Astrocyte (in vitro differentiated cells and primary cell): ENCODE measurements at regions not wholly inside any gene's neighbourhood (a gene's known extent, or its start where the extent isn't known, plus 50 kb on each side); places are given as distances from the start of the nearest gene placed in this dataset.

Experiments
- DNase-seq: peaks from one replicate; pipeline ENCODE4 v3.0.0-alpha.2; 2010; ENCODE audit warnings: low read depth
- FAIRE-seq: peaks from 2 replicates; lab custom pipeline; 2011; peaks lifted over from hg19 to GRCh38; lab: Jason Lieb, UNC
- H2AFZ ChIP-seq: 2 replicates; pipeline ENCODE4 v1.6.0; 2012; ENCODE audit warnings: low read depth, low read length, inconsistent platforms
- H3K27ac ChIP-seq: 2 replicates; pipeline ENCODE4 v1.5.1; 2011; ENCODE audit warnings: low read depth, low read length, inconsistent platforms
- H3K27me3 ChIP-seq: 2 replicates; pipeline ENCODE4 v1.6.0; 2011; ENCODE audit warnings: low read length, inconsistent platforms; ENCODE audit not compliant: insufficient read depth
- H3K36me3 ChIP-seq: 2 replicates; pipeline ENCODE4 v1.5.1; 2011; ENCODE audit warnings: low read length, inconsistent platforms; ENCODE audit not compliant: insufficient read depth
- H3K4me1 ChIP-seq: 2 replicates; pipeline ENCODE4 v1.5.1; 2011; ENCODE audit warnings: low read length, inconsistent platforms; ENCODE audit not compliant: insufficient read depth
- H3K4me2 ChIP-seq: 2 replicates; pipeline ENCODE4 v1.6.0; 2012; ENCODE audit warnings: low read length, inconsistent platforms
- H3K4me3 ChIP-seq: 2 replicates; pipeline ENCODE4 v1.5.1; 2011; ENCODE audit warnings: low read depth, mild to moderate bottlenecking, low read length, inconsistent platforms; ENCODE audit not compliant: insufficient read depth
- H3K79me2 ChIP-seq: 2 replicates; pipeline ENCODE4 v1.6.0; 2012; ENCODE audit warnings: mild to moderate bottlenecking, low read length, inconsistent platforms; ENCODE audit not compliant: insufficient read depth
- H3K9ac ChIP-seq: 2 replicates; pipeline ENCODE4 v1.6.0; 2012; ENCODE audit warnings: mild to moderate bottlenecking, low read length, inconsistent platforms
- H3K9me3 ChIP-seq: 2 replicates; pipeline ENCODE4 v1.5.1; 2012; ENCODE audit warnings: low read depth, mild to moderate bottlenecking, low read length, inconsistent platforms; ENCODE audit not compliant: insufficient read depth
- H4K20me1 ChIP-seq: 2 replicates; pipeline ENCODE4 v1.6.0; 2012; ENCODE audit warnings: low read length, inconsistent platforms; ENCODE audit not compliant: insufficient read depth
- H3K27ac Mint-ChIP-seq: one replicate; pipeline ENCODE4 v1.8.0; 2021; ENCODE audit warnings: mild to moderate bottlenecking, mixed read lengths; ENCODE audit not compliant: unreplicated experiment
- H3K27me3 Mint-ChIP-seq: one replicate; pipeline ENCODE4 v1.8.0; 2021; ENCODE audit warnings: low read depth, mixed read lengths; ENCODE audit not compliant: unreplicated experiment
- H3K36me3 Mint-ChIP-seq: one replicate; pipeline ENCODE4 v1.8.0; 2021; ENCODE audit warnings: low read depth, mixed read lengths; ENCODE audit not compliant: unreplicated experiment
- H3K4me1 Mint-ChIP-seq: one replicate; pipeline ENCODE4 v1.8.0; 2021; ENCODE audit warnings: low read depth, mixed read lengths; ENCODE audit not compliant: unreplicated experiment
- H3K4me3 Mint-ChIP-seq: one replicate; pipeline ENCODE4 v1.8.0; 2021; ENCODE audit warnings: mild to moderate bottlenecking, moderate library complexity, mixed read lengths; ENCODE audit not compliant: unreplicated experiment
- H3K9me3 Mint-ChIP-seq: one replicate; pipeline ENCODE4 v1.8.0; 2021; ENCODE audit warnings: mild to moderate bottlenecking, mixed read lengths; ENCODE audit not compliant: unreplicated experiment
- CTCF ChIP-seq: IDR thresholded peaks from 2 replicates; pipeline ENCODE4 v1.5.1; 2011; ENCODE audit warnings: low read depth, mild to moderate bottlenecking, inconsistent platforms, low read length, moderate library complexity; ENCODE audit not compliant: insufficient read depth
- EZH2 ChIP-seq: IDR thresholded peaks from 2 replicates; pipeline ENCODE4 v1.6.1; 2012; ENCODE audit warnings: mild to moderate bottlenecking, low read length, inconsistent platforms; ENCODE audit not compliant: insufficient read depth

- H2AFZ ChIP-seq, result no peak overlapping the region
- no peaks in the 10 kb centered on the region for H3K36me3 Mint-ChIP-seq
- no peak overlapping the region for H3K4me3 Mint-ChIP-seq
- no peak for TF ChIP-seq EZH2
- TF ChIP-seq CTCF, result no peak
- H3K9ac ChIP-seq, result no peak overlapping the region
- H3K27ac Mint-ChIP-seq, result no peak overlapping the region
- H3K27me3 Mint-ChIP-seq, result no peaks in the 10 kb centered on the region
- H3K27ac ChIP-seq, result no peak overlapping the region
- no peaks in the 10 kb centered on the region for H4K20me1 ChIP-seq
- H3K9me3 ChIP-seq, result no peaks in the 10 kb centered on the region
- H3K4me2 ChIP-seq, result no peak overlapping the region
- H3K27me3 ChIP-seq, result no peaks in the 10 kb centered on the region
- H3K4me1 Mint-ChIP-seq, result peaks cover 2% of the 10 kb centered on the region
- no peak for FAIRE-seq
- no peaks in the 10 kb centered on the region for H3K4me1 ChIP-seq
- H3K36me3 ChIP-seq, result no peaks in the 10 kb centered on the region
- DNase-seq, result no peak
- H3K9me3 Mint-ChIP-seq, result no peaks in the 10 kb centered on the region
- no peaks in the 10 kb centered on the region for H3K79me2 ChIP-seq
- no peak overlapping the region for H3K4me3 ChIP-seq
Measured at GRCh38 chr13:80201694-80202468, 139.0 kb downstream of the SPRY2 start.

- peaks cover 16% of the 10 kb centered on the region for H3K4me1 Mint-ChIP-seq
- H3K9me3 ChIP-seq, result no peaks in the 10 kb centered on the region
- no peak overlapping the region for H3K4me3 ChIP-seq
- no peaks in the 10 kb centered on the region for H3K27me3 Mint-ChIP-seq
- no peak for DNase-seq
- H3K4me3 Mint-ChIP-seq, result no peak overlapping the region
- no peak overlapping the region for H3K4me2 ChIP-seq
- no peak overlapping the region for H3K27ac ChIP-seq
- no peaks in the 10 kb centered on the region for H4K20me1 ChIP-seq
- no peak overlapping the region for H3K27ac Mint-ChIP-seq
- H3K4me1 ChIP-seq, result no peaks in the 10 kb centered on the region
- FAIRE-seq, result no peak
- H3K36me3 ChIP-seq, result no peaks in the 10 kb centered on the region
- no peaks in the 10 kb centered on the region for H3K36me3 Mint-ChIP-seq
- H2AFZ ChIP-seq, result no peak overlapping the region
- H3K27me3 ChIP-seq, result no peaks in the 10 kb centered on the region
- no peaks in the 10 kb centered on the region for H3K79me2 ChIP-seq
- no peak for TF ChIP-seq EZH2
- no peak for TF ChIP-seq CTCF
- H3K9ac ChIP-seq, result no peak overlapping the region
- no peaks in the 10 kb centered on the region for H3K9me3 Mint-ChIP-seq
Measured at GRCh38 chr13:80199585-80200292, 141.2 kb downstream of the SPRY2 start.

GRCh38 chr13:80199067-80199466 lies 141.9 kb downstream of the SPRY2 start:
- DNase-seq, result no peak
- H2AFZ ChIP-seq, result no peak overlapping the region
- H3K9me3 ChIP-seq, result no peaks in the 10 kb centered on the region
- Mint-ChIP-seq H3K36me3 (no peaks in the 10 kb centered on the region), H3K4me3 (no peak overlapping the region), H3K9me3 (no peaks in the 10 kb centered on the region), H3K27me3 (no peaks in the 10 kb centered on the region), H3K27ac (no peak overlapping the region), H3K4me1 (peaks cover 16% of the 10 kb centered on the region)
- H4K20me1 ChIP-seq, result no peaks in the 10 kb centered on the region
- TF ChIP-seq CTCF (no peak), EZH2 (no peak)
- H3K4me1 ChIP-seq, result no peaks in the 10 kb centered on the region
- no peak for FAIRE-seq
- no peak overlapping the region for H3K9ac ChIP-seq
- H3K27ac ChIP-seq, result no peak overlapping the region
- no peaks in the 10 kb centered on the region for H3K36me3 ChIP-seq
- H3K79me2 ChIP-seq, result no peaks in the 10 kb centered on the region
- H3K4me2 ChIP-seq, result no peak overlapping the region
- no peaks in the 10 kb centered on the region for H3K27me3 ChIP-seq
- no peak overlapping the region for H3K4me3 ChIP-seq
